ENCODE measurements at regions not wholly inside any gene's neighbourhood (a gene's known extent, or its start where the extent isn't known, plus 50 kb on each side); places are given as distances from the start of the nearest gene placed in this dataset.

DNA sequence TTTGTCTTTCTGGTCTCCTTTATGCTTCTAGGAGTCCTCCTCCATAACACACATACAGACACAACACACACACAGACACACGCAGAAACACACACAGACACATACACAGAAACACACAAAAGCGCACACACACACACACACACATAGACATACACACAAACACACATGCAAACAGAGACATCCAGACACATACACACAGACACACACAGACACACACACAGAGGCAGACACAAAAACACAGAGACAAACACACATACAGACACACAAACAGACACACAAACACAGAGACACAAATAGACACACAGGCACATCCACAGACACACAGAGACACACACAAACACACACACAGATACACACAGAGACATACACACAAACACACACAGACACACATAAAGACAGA, 220.2 kb downstream of the IRX2 start:
- Histone ChIP-seq H3K4me3 (ENCODE audit: low read depth, low read length, poor library complexity, severe bottlenecking) (no peak overlapping the region), H3K4me2 (ENCODE audit: low read length) (no peak overlapping the region), H3K9ac (ENCODE audit: low read length) (no peak overlapping the region), H3K4me1 (ENCODE audit: insufficient read depth, low read length, severe bottlenecking) (no peaks in the 10 kb centered on the region), H3K27me3 (ENCODE audit: insufficient read depth, low read length) (no peaks in the 10 kb centered on the region), H3K9me2 (ENCODE audit: low read depth, low read length) (no peaks in the 10 kb centered on the region), H3K9me3 (ENCODE audit: low read length) (no peaks in the 10 kb centered on the region), H2AFZ (ENCODE audit: low read length) (no peak overlapping the region), H3F3A (ENCODE audit: insufficient read depth, low read length) (no peaks in the 10 kb centered on the region), H3K36me3 (ENCODE audit: insufficient read depth, low read length) (no peaks in the 10 kb centered on the region), H3K27ac (ENCODE audit: low read depth, low read length, poor library complexity, severe bottlenecking) (no peak overlapping the region), H3K79me2 (ENCODE audit: insufficient read depth, low read length) (no peaks in the 10 kb centered on the region), H4K20me1 (ENCODE audit: insufficient read depth, low read length) (no peaks in the 10 kb centered on the region)
- TF ChIP-seq, protein P1, sequence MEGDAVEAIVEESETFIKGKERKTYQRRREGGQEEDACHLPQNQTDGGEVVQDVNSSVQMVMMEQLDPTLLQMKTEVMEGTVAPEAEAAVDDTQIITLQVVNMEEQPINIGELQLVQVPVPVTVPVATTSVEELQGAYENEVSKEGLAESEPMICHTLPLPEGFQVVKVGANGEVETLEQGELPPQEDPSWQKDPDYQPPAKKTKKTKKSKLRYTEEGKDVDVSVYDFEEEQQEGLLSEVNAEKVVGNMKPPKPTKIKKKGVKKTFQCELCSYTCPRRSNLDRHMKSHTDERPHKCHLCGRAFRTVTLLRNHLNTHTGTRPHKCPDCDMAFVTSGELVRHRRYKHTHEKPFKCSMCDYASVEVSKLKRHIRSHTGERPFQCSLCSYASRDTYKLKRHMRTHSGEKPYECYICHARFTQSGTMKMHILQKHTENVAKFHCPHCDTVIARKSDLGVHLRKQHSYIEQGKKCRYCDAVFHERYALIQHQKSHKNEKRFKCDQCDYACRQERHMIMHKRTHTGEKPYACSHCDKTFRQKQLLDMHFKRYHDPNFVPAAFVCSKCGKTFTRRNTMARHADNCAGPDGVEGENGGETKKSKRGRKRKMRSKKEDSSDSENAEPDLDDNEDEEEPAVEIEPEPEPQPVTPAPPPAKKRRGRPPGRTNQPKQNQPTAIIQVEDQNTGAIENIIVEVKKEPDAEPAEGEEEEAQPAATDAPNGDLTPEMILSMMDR (IDR thresholded peaks at IDR 0.05; ENCODE audit: low read length): no peak
- no peak for TF ChIP-seq EZH2 (IDR thresholded peaks at IDR 0.05; ENCODE audit: borderline replicate concordance, low read length)

DNA sequence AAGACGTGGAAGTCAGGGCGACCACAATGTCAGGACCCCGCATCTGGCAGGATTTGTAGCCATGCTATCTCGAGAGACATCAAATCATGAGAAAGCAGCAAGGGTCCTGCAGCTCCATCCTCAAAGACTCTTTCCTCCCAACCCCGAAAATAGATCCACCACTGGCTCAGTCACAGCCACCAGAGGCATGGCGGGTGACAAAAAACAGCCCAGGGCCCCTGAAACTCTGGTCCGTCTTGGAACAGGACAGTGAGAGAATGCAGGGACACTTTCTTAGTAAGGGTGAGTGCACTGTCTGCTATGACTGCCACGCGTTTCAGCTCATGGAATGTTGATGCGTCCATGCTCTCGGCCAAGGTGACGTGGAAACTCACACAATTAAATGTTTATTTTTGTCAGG, 220.9 kb downstream of the IRX2 start:
- Histone ChIP-seq H3K9me3 (ENCODE audit: low read length) (no peaks in the 10 kb centered on the region), H3K4me1 (ENCODE audit: insufficient read depth, low read length, severe bottlenecking) (no peaks in the 10 kb centered on the region), H3F3A (ENCODE audit: insufficient read depth, low read length) (no peaks in the 10 kb centered on the region), H3K27ac (ENCODE audit: low read depth, low read length, poor library complexity, severe bottlenecking) (no peak overlapping the region), H3K9ac (ENCODE audit: low read length) (no peak overlapping the region), H2AFZ (ENCODE audit: low read length) (no peak overlapping the region), H3K36me3 (ENCODE audit: insufficient read depth, low read length) (no peaks in the 10 kb centered on the region), H3K9me2 (ENCODE audit: low read depth, low read length) (no peaks in the 10 kb centered on the region), H3K4me2 (ENCODE audit: low read length) (no peak overlapping the region), H4K20me1 (ENCODE audit: insufficient read depth, low read length) (no peaks in the 10 kb centered on the region), H3K4me3 (ENCODE audit: low read depth, low read length, poor library complexity, severe bottlenecking) (no peak overlapping the region), H3K27me3 (ENCODE audit: insufficient read depth, low read length) (no peaks in the 10 kb centered on the region), H3K79me2 (ENCODE audit: insufficient read depth, low read length) (no peaks in the 10 kb centered on the region)
- TF ChIP-seq, protein P1 (IDR thresholded peaks at IDR 0.05; ENCODE audit: low read length): no peak
- no peak for TF ChIP-seq EZH2 (IDR thresholded peaks at IDR 0.05; ENCODE audit: borderline replicate concordance, low read length)

DNA sequence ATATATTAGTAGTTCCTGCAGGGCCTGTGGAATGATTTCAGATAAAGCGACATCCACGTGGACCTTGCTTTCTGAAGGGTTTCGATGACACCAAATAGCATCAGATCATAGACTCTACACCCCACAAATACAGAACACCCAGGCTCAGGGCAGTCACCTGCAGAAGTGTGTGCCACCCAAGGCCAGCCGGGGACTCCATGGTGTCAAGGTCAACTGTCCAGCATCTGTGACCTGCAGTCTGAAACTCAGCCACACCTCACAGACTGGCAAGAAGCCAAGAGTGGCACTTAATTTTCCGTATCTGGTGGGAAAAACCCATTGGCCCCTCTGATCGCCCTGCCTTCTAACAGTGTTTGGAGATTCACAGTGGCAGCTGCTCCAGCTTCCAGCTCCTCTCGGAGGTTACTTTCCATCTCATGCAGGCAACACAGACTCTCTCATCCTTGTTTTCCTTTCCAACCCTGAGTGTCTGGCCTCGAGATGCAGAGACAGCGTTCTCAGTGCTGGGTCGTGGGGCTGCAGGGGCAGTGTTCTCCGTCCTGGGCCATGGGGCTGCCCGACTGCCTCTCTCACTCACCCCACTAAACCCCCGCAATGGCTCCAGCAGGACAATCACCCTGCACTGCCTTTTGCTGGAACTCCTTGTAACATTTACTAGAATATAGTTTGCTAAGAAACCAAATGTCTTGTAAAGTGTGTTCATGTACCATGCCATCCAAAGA, 221.9 kb downstream of the IRX2 start:
- H3K27me3 ChIP-seq (ENCODE audit: insufficient read depth, low read length): no peaks in the 10 kb centered on the region
- H3K27ac ChIP-seq (ENCODE audit: low read depth, low read length, poor library complexity, severe bottlenecking): no peak overlapping the region
- no peak overlapping the region for H3K4me2 ChIP-seq (ENCODE audit: low read length)
- H4K20me1 ChIP-seq (ENCODE audit: insufficient read depth, low read length): no peaks in the 10 kb centered on the region
- H3K79me2 ChIP-seq (ENCODE audit: insufficient read depth, low read length): no peaks in the 10 kb centered on the region
- H2AFZ ChIP-seq (ENCODE audit: low read length): no peak overlapping the region
- TF ChIP-seq, protein P1 (IDR thresholded peaks at IDR 0.05; ENCODE audit: low read length): no peak
- TF ChIP-seq EZH2 (IDR thresholded peaks at IDR 0.05; ENCODE audit: borderline replicate concordance, low read length): no peak
- H3K4me3 ChIP-seq (ENCODE audit: low read depth, low read length, poor library complexity, severe bottlenecking): no peak overlapping the region
- no peak overlapping the region for H3K9ac ChIP-seq (ENCODE audit: low read length)
- H3K4me1 ChIP-seq (ENCODE audit: insufficient read depth, low read length, severe bottlenecking): no peaks in the 10 kb centered on the region
- H3F3A ChIP-seq (ENCODE audit: insufficient read depth, low read length): no peaks in the 10 kb centered on the region
- no peaks in the 10 kb centered on the region for H3K9me2 ChIP-seq (ENCODE audit: low read depth, low read length)
- no peaks in the 10 kb centered on the region for H3K9me3 ChIP-seq (ENCODE audit: low read length)
- H3K36me3 ChIP-seq (ENCODE audit: insufficient read depth, low read length): no peaks in the 10 kb centered on the region

Data from OCI-LY1 (cell line).